Medulla oblongata (tissue), 1 donor: ENCODE measurements at regions not wholly inside any gene's neighbourhood (a gene's known extent, or its start where the extent isn't known, plus 50 kb on each side); places are given as distances from the start of the nearest gene placed in this dataset.

Experiments used
- DNase-seq: peaks from one replicate; pipeline ENCODE4 v3.0.0-alpha.2; 2015; ENCODE audit errors: extremely low spot score

DNA sequence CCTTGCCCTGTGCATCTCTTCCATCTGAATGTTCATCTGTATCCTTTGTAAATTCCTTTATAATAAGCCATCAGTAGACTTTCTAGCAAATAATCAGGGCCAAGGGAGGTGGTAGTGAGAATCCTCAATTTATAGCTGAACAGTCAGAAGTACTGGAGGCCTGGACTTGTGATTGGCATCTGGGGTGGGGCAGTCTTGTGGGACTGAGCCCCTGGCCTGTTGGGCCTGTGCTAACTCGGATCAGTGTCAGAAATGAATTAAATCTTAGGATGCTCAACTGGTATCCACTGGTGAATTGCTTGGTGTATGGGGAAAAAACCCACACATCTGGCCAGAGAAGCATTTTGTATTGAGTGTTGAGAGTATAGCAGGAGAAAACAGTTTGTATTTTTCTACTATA lies 481.8 kb downstream of the GLRX3 start:
- DNase-seq: no peak

DNA sequence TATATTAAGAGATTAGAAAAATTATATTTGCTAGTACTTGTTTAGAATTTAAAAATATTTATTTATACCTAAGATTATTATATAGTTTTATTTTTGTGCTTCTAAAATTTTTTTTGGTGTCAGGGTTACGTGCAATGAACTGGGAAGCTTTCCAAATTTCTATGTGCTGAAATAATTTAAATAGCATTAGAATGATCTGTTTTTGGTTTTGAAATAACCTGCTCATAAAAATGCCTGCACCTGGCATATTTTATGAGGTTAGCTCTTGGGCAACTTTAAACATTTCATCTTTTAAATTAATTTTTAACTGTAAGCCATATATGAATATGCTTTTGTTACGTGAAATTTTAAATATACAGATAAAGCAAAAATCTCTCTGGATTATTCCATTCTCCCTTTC lies 482.5 kb downstream of the GLRX3 start:
- DNase-seq: no peak

DNA sequence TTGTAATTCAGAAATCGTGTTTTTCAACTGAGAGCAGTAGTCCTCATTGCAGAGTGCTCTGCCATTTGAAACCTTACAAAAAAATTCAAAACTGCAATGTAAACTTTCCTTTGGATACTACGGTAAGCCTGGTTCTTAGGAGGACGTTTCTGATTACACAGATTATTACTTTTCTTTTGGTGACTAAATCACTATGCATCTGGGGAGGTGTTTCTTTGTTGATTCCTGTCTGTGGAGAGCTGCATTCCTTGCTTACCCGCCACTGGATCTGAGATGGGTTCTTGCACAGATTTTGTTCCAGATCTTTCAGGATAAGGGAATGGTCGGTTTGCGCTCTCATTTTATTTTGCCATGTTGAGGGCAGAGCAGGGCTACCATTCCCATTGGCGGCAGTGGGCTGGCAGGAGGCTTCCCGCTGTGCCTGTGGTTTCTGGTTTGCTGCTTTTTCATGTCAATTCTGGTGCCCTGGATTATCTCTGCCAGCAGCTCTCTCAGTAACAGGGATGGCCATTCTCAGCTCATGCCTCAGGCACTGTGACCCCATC lies 485.1 kb downstream of the GLRX3 start:
- DNase-seq: no peak

DNA sequence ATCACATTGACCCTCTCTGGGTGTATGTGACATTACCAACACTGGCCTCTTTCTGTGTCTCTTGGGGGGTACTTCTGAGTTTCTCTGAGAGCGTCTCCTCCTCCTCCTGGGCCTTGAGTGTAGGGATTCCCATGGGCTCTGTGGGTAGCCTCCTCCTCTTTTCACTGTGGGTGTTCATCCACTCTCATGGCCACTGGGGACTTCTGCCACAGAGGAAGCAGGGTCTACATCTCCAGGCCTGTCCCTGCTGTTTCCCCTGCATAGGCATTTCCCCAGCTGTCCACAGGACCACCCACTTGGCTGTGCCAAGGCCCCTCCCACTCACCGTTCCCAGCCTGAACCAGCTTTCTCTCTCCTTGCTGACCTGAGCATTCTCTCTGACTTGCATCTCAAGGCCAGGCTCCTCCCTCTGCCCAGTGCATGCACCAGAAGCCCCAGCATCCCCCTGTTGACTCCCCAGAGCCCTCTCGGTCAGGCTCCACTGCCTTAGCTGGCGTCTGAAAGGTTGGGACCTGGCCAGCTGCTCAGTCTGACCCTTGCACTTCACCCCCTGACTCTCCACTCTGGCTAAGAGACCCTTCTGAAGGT lies 487.6 kb downstream of the GLRX3 start:
- no peak for DNase-seq

DNA sequence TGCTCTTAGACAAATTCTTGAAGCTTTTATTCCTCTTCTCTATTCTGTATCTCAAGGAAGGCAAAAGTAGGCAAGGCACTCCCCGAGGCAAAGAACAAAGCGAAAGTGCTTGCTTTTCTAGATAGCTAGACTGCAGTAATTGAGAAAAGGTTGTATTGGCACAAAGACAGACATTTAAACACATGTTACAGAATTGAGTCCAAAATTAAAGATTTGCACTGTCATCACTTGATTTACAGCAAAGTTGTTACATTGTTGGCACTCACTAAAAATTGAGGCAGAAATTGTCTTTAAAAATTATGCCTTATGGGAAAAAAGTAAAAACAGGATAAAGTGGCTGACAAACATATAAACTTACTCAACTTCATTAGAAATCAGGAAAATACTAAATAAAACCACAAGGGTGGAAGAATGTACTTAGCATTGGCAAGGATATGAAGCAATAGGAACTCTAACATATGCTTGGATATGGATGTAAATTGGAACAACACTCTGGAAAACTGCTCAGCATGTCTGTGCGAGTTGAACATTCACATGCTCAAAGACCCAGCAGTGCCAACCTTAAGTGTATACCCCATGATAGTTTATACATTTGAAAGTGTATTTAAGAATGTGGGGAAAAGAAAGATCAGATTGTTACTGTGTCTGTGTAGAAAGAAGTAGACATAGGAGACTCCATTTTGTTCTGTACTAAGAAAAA lies 491.3 kb downstream of the GLRX3 start:
- DNase-seq: no peak

DNA sequence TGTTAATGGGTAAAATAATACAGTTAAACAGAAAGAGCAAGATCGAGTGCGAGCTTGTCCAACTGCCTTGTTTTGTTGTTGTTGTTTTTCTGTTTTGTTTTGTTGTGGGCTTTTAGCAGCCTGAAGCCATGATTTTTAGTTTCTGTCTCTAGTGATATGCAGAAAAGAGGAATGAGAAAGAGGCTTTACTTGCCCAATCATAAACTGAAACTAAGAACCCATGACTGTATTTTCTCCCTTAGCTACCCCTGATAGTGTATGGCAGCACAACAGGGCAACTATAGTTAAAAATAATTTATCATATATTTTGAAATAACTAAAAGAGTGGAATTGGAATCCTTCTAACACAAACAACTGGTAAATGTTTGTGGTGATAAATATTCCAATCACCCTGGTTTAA lies 493.9 kb downstream of the GLRX3 start:
- DNase-seq: no peak

DNA sequence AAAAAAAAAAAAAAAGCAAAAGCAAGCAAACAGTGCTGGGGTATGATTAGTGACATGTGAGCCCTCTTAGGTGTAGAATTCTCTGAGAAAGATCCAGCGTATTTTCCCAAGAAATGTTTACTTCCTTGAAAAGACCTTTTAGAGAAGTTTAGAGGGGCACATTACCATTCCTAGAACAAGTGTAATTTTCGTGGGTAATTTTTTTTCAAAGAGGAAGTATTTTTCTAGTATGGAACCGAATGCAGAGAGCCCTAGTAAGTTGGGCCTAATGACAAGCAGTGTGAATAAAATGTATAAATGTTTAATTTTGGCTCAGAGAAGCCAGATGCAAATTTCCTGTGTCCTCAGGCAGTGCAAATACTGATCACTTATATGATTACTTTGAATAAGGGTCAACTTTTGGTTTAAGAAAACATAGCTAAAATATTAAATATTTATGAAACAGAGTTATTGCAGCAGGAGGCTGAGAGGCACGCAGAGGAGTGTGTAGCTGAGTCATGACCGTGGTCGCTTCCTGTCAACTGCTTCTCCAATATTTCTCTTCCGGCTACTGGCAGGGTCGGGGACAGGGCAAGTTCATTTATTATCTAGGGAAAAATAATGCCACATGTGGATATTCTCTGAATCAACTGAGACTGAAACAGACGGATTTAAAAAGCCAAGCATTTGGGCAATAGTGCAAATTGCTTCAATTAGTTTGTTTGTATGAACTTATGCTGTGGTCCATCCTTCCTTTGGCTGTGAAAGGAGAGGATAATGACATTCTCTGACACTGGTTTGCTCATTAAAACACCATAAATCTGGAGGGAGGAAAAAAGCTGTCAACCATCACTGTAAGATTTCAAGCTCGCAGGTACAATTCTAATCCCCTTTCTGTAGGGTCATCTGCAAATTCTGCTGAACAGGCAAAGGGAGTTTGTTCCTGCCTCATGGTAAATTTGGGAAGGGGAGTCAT lies 495.2 kb downstream of the GLRX3 start:
- no peak for DNase-seq

DNA sequence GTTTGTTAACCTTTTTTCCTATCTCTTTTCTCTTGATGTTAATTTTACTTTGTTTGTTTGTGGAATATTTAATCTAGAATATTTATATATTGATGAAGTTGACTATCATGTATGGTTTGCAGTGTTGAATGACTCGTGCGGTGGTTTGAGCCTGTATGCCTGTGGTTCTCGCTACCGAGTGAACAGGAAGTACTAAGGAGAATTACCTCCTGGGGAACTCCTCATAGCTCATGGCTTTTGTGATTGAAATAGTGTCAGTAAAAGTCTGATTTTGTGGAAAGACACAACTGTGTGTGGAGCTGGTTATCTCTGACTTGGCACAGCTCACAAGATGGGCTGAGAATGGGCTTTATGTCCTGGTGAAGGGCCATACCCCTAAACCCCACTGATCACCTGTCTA lies 498.6 kb downstream of the GLRX3 start:
- no peak for DNase-seq

DNA sequence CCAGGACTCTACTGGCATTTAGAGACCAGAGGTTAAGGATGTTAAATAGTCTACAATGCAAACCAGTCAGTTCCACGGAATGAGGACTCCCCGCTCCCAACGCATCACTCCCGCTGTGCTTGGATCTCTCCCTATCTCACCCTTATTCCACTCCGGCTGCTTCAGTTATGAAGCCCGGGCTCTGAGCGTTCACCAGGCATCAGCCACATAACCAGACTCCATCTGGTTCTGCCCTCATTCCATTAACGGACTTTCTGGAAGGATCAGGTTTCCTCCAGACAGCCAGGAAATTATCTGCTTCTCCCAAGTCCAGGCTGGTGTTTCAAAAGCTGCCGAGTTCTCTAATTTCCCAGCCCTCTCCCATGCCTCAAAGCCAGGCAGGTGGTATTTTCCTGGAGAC lies 499.3 kb downstream of the GLRX3 start:
- no peak for DNase-seq

DNA sequence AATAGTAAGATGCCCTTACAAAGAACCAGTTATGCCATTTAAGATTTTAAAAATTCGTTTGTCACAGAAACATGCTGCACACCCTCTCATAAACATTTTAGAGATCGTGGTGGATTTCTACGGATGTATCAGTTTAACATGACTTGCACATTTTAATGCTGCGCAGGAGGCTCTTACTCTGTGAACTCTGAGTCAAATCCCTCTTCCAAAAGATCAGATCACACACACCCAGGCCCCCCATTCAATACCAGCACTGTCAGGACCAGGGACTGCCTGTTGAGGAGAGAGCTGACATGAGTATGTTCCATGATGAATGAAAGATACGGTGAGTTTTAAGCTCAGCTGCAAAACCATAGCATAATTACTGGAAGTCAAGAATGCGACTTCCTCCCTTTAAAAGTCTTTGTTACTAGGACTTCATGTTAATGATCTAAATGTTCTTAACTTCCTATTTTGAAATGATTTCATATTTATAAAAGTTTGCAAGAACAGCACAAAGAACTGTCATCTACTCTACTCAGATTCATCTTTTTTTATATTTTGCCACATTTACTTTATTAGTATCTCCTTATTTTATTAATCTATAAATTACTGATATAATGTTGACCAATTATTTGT lies 500.2 kb downstream of the GLRX3 start:
- no peak for DNase-seq

DNA sequence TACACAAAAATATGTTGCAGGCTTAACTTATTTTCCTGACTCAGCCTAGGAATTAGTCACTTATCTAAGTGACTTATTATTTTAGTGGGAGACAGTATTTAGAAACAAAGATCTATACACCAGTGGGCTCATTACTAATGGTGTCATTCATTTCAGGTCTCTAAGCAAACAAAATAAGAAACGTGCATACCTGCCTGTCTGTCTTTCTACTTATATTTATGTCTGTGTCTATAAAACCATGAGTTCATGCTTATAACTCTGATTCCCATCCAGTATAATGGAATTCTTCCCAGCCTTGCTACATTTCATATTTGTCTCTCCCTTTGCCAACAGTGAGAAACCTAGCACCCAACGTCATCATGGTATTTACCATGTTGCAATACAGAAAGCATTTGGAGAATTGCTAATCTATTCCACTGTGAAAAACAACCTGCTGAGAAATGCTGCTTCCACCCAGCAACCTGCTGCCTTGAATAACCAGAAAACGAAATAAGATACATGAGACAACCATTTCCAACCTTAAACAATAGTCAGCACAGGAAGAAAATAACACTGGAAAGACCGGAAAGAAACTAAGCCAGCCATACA lies 501.0 kb downstream of the GLRX3 start:
- DNase-seq: no peak

DNA sequence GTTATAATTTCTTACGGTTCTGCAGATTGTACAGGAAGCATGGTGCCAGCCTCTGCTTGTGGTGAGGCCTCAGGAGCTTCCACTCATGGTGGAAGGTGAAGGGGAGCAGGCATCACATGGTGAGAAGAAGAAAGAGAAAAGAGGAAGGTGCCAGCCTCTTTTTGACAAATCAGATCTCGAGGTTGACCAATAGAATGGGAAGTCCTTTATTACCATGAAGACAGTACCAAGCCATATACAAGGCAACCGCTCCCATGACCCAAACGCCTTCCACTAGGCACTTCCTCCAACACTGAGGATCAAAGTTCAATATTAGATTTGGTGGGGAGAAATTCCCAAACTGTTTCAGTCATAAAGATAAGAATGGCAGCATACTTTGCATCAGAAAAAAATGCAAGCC lies 502.8 kb downstream of the GLRX3 start:
- DNase-seq: no peak

DNA sequence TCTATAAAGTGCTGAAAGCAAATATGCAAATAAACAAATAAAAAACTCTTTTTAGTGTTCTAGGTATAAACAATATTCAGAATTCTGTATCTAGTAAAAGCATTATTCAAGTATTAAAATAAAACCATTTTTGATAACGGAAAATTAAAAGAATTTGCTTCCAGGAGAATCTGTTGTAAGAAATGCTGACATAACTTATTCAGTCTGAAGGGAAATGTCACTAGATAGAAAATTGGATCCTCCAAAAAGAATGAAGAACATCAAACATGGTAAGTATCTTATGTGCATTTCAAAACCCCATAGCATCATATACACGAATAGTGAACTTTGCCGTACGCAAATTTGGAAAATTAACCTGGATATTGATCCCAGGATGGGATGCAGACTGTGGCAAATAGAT lies 506.7 kb downstream of the GLRX3 start:
- no peak for DNase-seq

DNA sequence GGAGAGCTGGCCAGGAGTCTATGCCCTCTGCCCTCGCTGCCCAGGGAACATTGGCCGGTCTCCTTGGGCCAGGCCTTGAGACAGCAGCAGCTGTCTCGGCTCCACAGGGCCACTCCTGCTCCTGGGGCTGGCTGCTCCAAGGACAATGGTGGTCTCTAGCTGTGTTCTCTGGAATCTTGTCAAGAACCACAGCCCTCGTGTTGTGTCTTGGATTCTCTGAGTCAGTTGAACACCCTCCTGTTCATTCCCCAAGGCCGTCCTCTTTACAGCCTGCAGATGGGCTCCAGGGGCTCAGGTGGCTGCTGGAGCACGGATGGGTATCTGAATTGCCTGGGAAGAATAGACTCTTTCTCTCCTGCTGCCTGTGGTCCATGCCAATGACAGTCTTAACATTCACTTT lies 511.1 kb downstream of the GLRX3 start:
- DNase-seq: no peak

DNA sequence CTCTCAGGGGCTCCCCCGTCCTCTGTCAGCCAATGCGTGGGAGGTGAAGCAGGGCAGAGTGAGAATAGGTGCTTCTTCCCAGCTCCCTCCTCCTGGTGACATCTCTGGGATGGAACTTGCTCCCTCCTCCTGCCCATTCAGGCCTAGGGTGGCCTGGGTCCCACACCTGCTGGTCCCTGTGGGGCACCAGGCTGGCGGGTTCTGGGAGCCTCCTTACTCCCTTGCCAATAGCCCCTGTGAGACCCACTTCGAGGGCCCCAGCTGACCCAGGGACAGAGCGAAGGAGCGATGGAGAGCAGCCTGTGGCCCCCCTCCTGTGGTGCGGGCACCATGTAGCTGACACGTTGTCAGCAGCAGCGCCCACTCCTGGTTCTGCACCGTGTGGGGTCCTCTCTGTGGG lies 512.6 kb downstream of the GLRX3 start:
- DNase-seq: no peak

DNA sequence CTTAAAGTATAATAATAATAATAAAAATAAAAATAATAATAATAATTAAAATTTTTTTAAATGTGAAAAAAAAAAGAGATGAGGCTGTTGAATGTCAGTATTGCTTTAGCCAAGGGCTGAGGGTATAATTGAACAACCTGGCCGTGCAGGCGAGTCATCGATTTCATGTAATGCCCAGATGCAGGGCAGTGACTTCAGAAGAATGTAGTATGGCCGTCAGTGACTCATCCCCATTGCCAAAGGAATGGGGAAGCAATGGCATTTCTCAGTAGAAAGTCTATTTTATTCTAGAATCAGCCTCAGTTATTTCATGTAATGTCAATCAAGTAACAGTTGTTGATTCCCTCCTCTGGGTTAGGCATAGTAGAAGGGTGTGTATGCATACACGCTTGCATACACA lies 516.4 kb downstream of the GLRX3 start:
- DNase-seq: no peak

DNA sequence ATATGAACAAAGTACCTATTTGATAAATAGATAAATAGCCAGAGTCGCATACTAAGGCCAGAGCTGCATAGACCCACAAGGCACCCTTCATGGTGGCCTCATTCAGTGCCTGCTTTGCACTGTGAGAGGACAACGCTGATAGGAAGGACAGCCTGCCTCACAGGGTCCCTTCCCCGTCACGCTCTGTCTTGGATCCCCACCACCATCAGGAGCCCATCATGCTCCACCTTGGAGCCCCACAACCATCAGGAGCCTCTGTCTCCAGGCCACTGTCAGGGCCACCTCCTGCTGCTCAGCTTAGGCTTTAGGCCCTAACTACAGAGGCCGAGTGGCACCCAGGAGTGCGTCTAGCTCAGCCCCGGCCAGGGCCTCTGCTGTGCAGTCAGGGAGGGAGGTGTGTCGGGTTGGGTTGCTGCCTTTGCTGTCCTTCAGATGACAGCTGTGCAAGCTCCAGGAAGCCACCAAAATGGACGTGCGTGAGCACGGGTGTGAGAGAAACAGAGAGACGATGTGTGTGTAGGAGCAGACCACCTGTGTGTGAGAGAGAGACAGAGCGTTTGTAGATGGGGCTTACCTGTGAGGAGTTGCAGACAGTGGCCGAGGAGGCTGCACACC lies 516.9 kb downstream of the GLRX3 start:
- DNase-seq: no peak

DNA sequence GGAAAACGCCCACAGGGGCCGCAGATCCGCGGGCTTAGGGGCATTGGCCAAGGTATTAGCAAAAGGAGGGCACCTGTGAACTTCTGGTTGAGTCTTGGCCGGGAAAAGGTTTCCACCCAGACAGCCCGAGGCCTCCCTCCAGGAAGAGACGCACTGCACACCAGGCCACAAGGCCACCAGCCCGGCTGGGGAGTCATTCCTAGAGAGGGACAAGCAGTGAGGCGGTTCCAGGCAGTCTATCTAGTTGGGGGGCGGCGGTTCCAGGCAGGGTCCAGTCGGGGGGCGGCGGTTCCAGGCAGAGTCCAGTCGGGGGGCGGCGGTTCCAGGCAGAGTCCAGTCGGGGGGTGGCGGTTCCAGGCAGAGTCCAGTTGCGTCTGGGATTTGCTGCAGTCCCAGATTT lies 518.5 kb downstream of the GLRX3 start:
- no peak for DNase-seq

DNA sequence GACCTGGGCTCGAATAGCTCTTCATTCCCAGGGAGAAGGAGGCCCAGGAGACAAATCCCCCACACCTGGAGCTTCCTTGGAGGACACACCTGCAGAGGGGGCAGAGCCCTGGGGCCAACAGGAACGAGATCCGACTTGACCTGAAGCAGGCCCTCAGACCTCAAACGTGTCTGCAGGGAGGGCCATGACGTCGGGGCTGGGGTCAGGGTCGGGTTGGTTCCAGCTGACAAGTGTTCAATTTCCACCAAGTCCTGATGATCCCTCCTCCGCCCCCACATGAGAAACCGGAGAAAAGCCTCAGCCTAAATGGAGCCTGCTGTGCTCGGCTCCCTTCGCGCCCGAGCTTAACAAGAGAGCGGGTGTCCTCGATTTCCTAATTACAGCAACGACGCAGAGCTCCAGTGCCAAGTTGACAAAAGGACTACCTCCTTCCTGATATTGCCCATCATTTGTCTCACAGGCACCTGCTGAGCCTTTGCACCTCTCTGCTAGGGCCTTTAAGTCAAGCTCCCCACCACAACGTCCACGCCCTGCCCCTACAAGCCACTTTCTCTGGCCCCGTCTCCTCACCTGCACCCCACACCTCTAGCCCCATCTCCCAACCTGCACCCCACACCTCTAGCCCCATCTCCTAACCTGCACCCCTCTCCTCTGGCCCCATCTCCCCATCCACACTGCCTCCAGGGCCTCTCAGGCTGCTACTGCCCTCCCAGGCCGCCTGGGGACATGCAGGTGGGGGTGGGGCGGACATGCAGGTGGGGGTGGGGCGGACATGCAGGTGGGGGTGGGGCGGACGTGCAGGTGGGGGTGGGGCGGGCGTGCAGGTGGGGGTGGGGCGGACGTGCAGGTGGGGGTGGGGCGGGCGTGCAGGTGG lies 519.4 kb downstream of the GLRX3 start:
- no peak for DNase-seq

DNA sequence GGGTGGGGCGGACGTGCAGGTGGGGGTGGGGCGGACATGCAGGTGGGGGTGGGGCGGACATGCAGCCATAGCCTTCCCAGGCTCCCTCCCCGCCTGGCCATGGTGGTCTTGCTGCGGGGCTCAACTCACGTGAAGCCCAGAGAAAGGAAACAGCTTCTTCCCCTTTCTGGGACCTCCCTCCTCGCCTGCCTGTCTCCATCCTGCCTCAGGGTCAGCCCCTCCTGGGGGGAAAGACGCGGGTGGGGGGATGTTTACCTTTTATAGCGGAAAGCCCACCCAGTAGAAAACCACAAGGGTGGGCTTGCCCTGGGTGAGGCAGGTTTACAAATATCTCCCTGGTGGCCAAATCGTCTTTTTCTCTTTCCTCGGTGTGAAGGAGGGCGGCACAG lies 520.0 kb downstream of the GLRX3 start:
- DNase-seq: no peak
